Mesenteric fat pad (tissue), 1 donor: ENCODE measurements at regions not wholly inside any gene's neighbourhood (a gene's known extent, or its start where the extent isn't known, plus 50 kb on each side); places are given as distances from the start of the nearest gene placed in this dataset.
"Not testable (repeated sequence)": the region's sequence is repeated elsewhere in the genome, so short reads cannot be mapped to it uniquely, and the experiment has no call there.

Source experiments
- DNase-seq: peaks from one replicate; pipeline ENCODE4 v3.0.0-alpha.2; 2020; ENCODE audit warnings: low spot score
- donor health status: DM: yes; HTN: yes; CAD: no.

DNA sequence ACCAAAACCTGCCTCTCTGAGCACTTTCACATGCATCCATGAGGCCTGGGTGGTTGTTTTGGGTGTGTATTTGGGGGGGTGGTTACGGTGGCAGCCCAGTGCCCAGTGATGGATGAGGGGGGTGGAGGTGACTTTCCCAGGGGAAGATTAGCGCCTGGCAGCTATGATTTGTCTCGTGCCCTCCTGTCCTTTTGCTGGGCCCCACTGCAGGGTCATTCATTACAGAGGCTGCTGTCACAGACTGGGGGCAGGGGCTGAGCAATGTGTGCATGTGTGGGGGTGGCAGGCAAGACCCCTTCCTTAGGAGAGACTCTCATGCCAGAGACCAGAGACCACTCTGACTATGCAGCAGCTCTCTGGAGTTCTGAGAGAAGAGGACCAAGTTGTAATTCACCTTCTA is 93.7 kb downstream of the MRM1 start:
- DNase-seq, result no peak

- not testable (repeated sequence) for DNase-seq
Observed at GRCh38 chr17:36695710-36696109, 94.3 kb downstream of the MRM1 start.

DNA sequence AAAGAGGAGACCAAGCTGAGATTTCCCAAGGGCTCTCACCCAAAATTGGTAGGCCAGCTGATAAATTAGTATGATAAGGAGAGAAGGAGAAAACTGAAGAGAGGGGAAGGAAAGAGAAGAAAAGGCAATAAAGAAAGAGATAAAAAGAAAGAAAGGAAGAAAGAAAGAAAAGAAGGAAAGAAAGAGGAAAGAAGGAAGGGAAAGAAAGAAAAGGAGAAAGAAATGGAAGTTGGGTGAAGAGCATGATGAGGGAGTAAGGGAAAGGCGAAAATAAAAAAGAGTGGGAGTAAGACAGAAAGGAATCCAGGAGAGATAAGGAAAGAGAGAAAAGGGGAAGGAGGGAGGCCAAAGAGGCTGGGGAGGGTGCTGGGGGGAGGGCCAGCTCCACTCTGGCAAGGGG is 95.4 kb downstream of the MRM1 start:
- DNase-seq, result no peak

DNA sequence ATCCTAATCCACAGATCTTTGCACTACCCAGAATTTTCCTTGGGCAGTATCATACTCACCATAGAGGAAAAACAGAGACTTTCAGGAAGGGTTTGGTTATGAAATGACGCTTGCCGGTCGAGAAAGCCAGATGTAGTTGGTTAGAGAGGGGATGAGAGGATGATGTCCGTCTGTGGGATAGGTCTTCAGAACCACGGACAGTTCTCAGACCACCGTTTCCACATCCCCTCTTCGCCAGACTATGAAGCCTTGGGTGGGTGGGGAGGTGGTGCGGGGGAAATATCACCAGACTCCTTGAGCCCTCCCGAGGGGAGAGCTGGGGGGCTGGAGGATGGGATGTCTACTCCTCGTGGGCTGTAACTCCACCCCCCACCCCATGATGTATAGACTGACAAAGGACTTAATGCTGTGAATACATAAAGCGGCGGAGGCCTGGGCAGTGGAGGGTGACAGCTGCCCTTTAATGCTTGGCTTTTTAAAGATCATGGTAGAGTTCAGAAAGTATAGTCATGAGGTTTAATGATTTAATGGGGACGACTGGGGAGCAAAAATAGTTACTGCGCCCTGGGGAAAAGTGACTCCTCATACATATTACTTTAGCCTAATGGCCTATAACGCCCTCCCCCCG is 96.6 kb downstream of the MRM1 start:
- no peak for DNase-seq

DNA sequence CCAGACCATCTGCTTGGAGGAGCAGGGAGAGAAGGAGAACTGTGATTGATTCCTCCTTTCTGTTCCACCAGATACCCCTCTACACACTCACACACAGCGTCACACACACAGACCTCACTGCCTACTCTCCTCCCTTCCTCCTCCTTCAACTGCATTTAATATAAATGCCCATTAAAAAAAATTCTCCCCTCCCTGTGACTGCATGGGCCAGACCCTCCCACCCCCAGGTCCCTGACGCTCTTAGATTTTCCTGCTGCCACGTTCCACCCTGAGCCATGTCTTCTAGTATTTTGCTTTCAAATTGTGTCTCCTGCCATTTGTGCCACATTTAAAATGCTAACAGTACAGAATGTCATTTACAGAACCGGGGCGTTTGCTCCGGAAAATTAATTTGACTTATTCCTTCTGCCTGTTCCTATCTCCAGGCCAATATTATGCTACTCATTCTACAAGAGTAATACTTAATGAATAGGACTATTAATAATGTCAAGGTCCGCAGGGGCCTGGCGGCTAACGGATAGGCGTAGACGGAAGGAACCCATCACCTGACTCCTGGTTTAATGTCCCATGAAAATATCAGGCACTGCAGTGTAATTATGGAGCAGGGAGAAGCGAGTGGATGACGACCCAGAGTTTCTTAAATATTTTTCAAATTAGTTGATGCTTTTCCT is 100.2 kb downstream of the MRM1 start:
- no peak for DNase-seq

DNA sequence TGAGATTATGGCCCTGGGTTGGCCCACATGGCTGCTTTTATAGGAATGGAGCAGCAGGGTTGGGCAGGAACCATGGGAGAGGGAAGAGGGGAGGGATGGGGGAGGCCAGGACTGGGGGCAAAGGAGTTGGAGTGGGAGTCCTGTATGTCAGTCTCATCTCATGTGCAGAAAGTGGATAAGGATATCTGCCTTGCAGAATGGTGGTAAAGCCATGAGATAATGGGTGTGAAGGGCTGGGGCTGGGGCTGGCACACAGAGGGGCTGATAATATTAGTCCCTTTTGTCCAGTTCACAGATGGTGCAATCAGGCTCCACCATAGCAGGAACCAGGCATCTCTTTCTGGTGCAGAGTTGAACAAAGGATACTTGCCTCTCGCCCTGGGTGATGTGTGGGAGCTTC is 101.3 kb downstream of the MRM1 start:
- DNase-seq, result no peak

- DNase-seq, result no peak
Observed at GRCh38 chr17:36703860-36704266, 102.5 kb downstream of the MRM1 start.

DNA sequence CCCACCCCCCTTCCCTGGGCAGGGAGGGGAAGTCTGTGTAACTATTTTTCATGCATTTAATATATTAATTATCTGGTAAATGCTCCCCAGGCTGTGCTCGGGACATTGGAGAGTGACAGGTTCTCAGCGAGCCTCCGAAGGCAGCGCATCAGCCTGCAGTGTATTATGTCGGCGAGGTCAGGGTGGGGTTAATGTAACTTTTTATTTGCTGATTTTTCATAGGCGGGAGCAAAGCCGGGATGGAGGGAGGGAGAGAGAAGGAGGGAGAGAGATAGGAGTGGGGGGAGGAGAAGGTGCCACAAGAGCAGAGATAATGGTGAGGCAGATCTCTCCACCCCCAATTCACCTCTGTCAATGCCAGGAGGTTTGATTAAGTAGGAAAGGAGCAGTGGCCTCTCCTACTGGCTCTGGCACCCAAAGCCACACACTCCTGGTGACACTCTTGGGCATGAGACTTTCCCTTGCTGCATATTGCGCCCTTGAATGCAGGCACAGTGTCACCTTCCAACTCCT is 104.0 kb downstream of the MRM1 start:
- DNase-seq, result no peak

- DNase-seq, result no peak
Observed at GRCh38 chr17:36705874-36706731, 104.7 kb downstream of the MRM1 start.

- no peak for DNase-seq
Observed at GRCh38 chr17:36707904-36708303, 106.5 kb downstream of the MRM1 start.

GRCh38 chr17:36714789-36715188 is 113.4 kb downstream of the MRM1 start:
- DNase-seq, result no peak

- peak; percentile 80 for DNase-seq
Observed at GRCh38 chr17:36715951-36716350, 114.6 kb downstream of the MRM1 start.

DNA sequence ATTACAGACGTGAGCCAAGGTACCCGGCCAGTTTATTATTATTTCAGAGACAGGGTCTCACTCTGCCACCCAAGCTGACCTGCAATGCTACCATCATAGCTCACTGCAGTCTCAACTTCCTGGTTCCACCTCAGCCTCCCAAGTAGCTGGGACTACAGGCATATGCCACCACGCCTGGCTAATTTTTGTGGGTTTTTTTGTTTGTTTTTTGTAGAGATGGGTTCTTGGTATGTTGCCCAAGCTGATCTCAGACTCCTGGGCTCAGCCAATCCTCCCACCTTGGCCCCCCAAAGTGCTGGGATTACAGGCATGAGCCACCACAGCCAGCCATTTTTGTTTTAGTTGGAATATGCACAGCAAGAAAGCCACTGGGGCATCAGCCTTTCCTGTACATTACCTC is 115.7 kb downstream of the MRM1 start:
- no peak for DNase-seq

GRCh38 chr17:36720131-36720530 is 118.7 kb downstream of the MRM1 start:
- no peak for DNase-seq

- no peak for DNase-seq
Observed at GRCh38 chr17:36721560-36722120, 120.3 kb downstream of the MRM1 start.

DNA sequence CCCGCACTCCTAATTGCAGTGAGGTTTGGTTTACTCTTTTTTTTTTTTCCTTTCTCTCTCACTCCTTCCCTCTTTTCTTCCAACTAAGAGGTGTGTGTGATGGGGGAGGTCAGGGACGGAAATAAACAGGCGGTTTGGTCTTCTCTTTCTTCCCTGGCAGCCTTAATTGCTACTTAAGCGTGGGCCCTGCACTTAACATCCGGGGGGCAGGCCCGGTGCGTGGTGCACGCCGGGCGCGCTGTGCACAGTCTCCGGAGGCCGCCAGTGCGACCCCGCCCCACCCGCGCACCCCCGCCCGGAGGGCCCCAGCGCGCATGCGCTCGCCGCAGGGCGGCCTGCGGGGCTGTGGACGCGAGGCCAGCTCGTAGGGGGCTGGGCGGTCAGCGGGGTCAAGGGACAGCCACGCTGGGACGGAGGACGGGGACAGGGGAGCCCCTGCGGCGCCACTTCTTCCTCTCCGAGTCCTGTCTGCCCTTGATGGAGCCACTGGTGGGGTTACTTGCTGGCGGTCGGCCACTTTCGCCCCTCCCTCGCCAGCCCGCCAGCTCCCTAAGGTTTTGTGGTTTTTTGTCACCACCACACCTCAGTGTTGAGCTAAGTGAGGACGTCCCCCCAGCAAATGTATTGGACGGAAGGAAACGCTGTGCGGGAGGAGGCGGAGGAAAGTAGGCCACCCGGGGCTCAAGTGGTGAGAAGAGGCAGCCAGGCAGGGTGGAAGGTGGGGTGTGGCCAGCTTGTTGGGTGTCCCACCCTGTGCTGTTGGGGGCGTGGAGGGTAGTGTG is 120.9 kb downstream of the MRM1 start:
- peak; percentile 88 for DNase-seq

GRCh38 chr17:36722903-36723263 is 121.5 kb downstream of the MRM1 start:
- DNase-seq, result peak; percentile 74

GRCh38 chr17:36723459-36724025 is 122.2 kb downstream of the MRM1 start:
- DNase-seq, result peak; percentile 84

GRCh38 chr17:36726199-36726598 is 124.8 kb downstream of the MRM1 start:
- DNase-seq, result no peak

DNA sequence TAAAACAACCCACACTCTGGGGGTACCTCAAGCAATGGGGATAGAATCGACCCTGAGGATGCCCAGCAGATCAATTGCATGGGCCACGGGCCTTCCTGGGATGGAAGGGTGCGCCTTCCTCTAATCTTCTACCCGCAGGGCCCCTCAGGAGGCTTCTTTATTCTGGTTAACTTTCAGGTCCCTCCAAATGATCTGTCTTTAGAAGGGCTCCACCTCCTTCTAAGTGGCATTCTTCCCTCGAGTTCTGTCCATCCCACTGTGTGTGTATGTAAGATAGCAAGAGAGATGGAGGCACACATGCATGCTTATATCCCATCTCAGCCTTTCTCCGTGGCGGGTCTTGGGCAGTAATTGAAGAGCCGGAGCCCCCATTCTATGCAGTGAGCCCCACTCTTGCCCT is 125.7 kb downstream of the MRM1 start:
- no peak for DNase-seq

DNA sequence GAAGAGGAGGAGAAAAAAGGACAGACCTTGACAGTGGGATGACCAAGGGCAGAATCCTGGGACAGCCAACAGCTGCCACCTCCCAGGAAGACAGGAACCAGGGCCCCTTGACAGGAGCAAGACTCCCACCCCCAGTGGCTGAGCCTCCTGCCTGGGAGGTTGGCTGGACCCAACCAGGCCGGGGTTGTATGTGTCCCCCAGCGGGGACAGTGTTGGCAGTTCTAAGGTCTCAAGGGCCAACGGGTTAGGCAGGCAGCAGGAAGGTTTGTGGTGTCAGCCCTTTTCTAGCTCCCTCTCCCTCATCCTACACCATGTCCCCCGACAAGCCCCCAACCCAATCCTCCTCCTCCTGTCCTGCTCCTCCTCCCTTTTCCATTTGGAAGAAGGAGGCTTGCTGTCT is 126.2 kb downstream of the MRM1 start:
- no peak for DNase-seq
